A549 (cell line): ENCODE measurements at regions not wholly inside any gene's neighbourhood (a gene's known extent, or its start where the extent isn't known, plus 50 kb on each side); places are given as distances from the start of the nearest gene placed in this dataset.

ENCODE experiments used
- EP300 ChIP-seq, 2 experiments: fragments of >200 bp; sonication (Bioruptor Twin); formaldehyde crosslinking; IDR thresholded peaks; 2 replicates in 1 of 2; 3 replicates in 1 of 2; pipeline ENCODE4 v1.6.1; 2016 to 2017
- JUN ChIP-seq, 2 experiments: fragments of >200 bp; sonication (Bioruptor Twin); formaldehyde crosslinking; IDR thresholded peaks; 2 replicates in 1 of 2; 3 replicates in 1 of 2; pipeline ENCODE4 v1.6.1; 2016 to 2017
- MAX ChIP-seq: IDR thresholded peaks from 2 replicates; pipeline ENCODE4 v1.6.1; 2012
- MAZ ChIP-seq: fragments of 150-350 bp; IDR thresholded peaks from 2 replicates; pipeline ENCODE4 v1.6.1; 2014; ENCODE audit warnings: antibody characterized with exemption, low read depth, low read length, borderline replicate concordance
- MYC ChIP-seq: IDR thresholded peaks from 2 replicates; pipeline ENCODE4 v1.6.1; 2012; ENCODE audit warnings: mild to moderate bottlenecking, inconsistent platforms, low read length, improper control_type of control experiment, borderline replicate concordance
- PHF8 ChIP-seq: fragments of 200-600 bp; sonication (generic); IDR thresholded peaks from 2 replicates; pipeline ENCODE4 v1.6.1; 2016; ENCODE audit warnings: low read depth, mild to moderate bottlenecking, antibody characterized with exemption, moderate library complexity, borderline replicate concordance
- POLR2A ChIP-seq: IDR thresholded peaks from 2 replicates; pipeline ENCODE4 v1.6.1; 2012; ENCODE audit warnings: mild to moderate bottlenecking, low read length
- RFX5 ChIP-seq: fragments of 450-650 bp; IDR thresholded peaks from 2 replicates; pipeline ENCODE4 v1.7.1; 2014; ENCODE audit warnings: antibody characterized with exemption, mild to moderate bottlenecking, moderate library complexity
- USF2 ChIP-seq: fragments of 450-650 bp; IDR thresholded peaks from 2 replicates; pipeline ENCODE4 v1.6.1; 2014; ENCODE audit warnings: antibody characterized with exemption
- TF ChIP-seq, protein P1 (sequence below): fragments of >200 bp; sonication (Bioruptor Twin); formaldehyde crosslinking; IDR thresholded peaks from 3 replicates; pipeline ENCODE4 v1.5.1; 2016
- TF ChIP-seq, protein P2 (sequence below): fragments of 200-600 bp; sonication (generic); IDR thresholded peaks from 2 replicates; pipeline ENCODE4 v1.6.1; 2016; ENCODE audit warnings: antibody characterized with exemption, mild to moderate bottlenecking, moderate library complexity

DNA sequence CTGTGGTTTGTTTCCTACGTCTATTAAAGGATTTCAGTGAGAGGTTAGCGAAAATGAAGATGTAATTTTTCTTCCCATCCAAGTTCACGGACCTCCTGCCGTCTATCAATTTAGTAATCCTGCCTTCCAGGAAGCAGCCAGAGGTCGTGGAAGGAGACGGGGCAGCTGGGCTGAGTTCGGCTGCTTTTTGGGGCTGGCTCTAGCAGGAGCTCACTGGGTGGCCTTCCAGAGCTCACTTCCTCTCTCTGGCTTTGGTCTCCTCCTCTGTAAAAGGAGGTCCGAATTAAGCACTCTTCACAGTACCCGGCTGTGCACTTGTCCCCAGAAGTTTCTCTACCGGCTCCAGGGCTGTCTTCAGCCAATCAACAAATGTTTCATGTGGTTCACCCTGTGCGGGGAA, 295.4 kb downstream of the BCOR start:
- TF ChIP-seq, protein P1, sequence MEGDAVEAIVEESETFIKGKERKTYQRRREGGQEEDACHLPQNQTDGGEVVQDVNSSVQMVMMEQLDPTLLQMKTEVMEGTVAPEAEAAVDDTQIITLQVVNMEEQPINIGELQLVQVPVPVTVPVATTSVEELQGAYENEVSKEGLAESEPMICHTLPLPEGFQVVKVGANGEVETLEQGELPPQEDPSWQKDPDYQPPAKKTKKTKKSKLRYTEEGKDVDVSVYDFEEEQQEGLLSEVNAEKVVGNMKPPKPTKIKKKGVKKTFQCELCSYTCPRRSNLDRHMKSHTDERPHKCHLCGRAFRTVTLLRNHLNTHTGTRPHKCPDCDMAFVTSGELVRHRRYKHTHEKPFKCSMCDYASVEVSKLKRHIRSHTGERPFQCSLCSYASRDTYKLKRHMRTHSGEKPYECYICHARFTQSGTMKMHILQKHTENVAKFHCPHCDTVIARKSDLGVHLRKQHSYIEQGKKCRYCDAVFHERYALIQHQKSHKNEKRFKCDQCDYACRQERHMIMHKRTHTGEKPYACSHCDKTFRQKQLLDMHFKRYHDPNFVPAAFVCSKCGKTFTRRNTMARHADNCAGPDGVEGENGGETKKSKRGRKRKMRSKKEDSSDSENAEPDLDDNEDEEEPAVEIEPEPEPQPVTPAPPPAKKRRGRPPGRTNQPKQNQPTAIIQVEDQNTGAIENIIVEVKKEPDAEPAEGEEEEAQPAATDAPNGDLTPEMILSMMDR = no peak
- no peak for TF ChIP-seq RFX5
- no peak for TF ChIP-seq MAX
- TF ChIP-seq POLR2A = no peak
- TF ChIP-seq USF2 = no peak
- TF ChIP-seq, protein P2, sequence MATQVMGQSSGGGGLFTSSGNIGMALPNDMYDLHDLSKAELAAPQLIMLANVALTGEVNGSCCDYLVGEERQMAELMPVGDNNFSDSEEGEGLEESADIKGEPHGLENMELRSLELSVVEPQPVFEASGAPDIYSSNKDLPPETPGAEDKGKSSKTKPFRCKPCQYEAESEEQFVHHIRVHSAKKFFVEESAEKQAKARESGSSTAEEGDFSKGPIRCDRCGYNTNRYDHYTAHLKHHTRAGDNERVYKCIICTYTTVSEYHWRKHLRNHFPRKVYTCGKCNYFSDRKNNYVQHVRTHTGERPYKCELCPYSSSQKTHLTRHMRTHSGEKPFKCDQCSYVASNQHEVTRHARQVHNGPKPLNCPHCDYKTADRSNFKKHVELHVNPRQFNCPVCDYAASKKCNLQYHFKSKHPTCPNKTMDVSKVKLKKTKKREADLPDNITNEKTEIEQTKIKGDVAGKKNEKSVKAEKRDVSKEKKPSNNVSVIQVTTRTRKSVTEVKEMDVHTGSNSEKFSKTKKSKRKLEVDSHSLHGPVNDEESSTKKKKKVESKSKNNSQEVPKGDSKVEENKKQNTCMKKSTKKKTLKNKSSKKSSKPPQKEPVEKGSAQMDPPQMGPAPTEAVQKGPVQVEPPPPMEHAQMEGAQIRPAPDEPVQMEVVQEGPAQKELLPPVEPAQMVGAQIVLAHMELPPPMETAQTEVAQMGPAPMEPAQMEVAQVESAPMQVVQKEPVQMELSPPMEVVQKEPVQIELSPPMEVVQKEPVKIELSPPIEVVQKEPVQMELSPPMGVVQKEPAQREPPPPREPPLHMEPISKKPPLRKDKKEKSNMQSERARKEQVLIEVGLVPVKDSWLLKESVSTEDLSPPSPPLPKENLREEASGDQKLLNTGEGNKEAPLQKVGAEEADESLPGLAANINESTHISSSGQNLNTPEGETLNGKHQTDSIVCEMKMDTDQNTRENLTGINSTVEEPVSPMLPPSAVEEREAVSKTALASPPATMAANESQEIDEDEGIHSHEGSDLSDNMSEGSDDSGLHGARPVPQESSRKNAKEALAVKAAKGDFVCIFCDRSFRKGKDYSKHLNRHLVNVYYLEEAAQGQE = no peak
- no peak for TF ChIP-seq EP300 (IDR thresholded peaks at IDR 0.05)
- no peak for TF ChIP-seq MAZ
- TF ChIP-seq JUN (IDR thresholded peaks at IDR 0.05) = no peak
- TF ChIP-seq PHF8 = no peak
- TF ChIP-seq MYC = no peak
